ENCODE measurements at regions not wholly inside any gene's neighbourhood (a gene's known extent, or its start where the extent isn't known, plus 50 kb on each side); places are given as distances from the start of the nearest gene placed in this dataset.
"Not testable (repeated sequence)": the region's sequence is repeated elsewhere in the genome, so short reads cannot be mapped to it uniquely, and the experiment has no call there.

DNA sequence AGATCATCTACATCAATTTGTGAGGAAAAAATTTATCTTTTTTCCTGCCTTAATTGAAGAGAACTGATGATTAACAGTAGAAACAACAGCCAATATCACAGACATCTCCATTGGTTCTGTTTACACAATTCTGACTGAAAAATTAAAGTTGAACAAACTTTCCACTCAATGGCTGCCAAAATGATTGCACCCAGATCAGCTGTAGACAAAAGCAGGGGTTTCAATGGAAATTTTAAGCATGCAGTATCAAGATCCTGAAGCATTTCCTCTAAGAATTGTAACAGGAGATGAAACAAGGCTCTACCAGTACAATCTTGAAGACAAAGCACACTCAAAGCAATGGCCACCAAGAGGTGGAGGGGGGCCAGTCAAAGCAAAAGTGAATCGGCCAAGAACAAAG, 231.6 kb upstream of the KRR1 start:
- no peaks in the 10 kb centered on the region for H3K36me3 ChIP-seq (ENCODE audit: control insufficient read depth in 2 of 3, insufficient read depth in 3 of 3, low read length in 3 of 3)
- H3K9me3 ChIP-seq (ENCODE audit: control insufficient read depth in 2 of 3, insufficient read depth in 1 of 3, low read length in 3 of 3) = no peaks in the 10 kb centered on the region

DNA sequence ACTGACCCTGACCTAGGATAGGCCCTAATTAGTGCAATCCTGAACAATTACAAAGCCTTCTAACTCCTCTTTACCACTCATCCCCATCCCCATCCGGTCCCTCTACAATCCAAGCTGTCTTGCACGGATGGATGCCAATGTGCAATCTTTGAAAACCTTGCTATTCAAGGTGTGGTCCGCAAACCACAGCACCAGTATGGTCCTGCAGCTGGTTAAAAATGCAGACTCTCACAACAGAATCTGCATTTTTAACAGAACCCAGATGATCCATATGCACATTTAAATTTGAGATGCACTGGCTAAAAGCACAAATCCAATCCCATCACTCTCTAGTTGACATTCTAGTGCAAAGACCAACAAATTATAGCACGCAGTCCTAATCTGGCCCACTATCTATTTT, 230.6 kb upstream of the KRR1 start:
- H3K9me3 ChIP-seq (ENCODE audit: control insufficient read depth in 2 of 3, insufficient read depth in 1 of 3, low read length in 3 of 3) = no peaks in the 10 kb centered on the region
- FAIRE-seq (no peak), DNase-seq (no peak)
- intact Hi-C loops (cut with DNase I) = no loop called here
- TF ChIP-seq, protein P1, sequence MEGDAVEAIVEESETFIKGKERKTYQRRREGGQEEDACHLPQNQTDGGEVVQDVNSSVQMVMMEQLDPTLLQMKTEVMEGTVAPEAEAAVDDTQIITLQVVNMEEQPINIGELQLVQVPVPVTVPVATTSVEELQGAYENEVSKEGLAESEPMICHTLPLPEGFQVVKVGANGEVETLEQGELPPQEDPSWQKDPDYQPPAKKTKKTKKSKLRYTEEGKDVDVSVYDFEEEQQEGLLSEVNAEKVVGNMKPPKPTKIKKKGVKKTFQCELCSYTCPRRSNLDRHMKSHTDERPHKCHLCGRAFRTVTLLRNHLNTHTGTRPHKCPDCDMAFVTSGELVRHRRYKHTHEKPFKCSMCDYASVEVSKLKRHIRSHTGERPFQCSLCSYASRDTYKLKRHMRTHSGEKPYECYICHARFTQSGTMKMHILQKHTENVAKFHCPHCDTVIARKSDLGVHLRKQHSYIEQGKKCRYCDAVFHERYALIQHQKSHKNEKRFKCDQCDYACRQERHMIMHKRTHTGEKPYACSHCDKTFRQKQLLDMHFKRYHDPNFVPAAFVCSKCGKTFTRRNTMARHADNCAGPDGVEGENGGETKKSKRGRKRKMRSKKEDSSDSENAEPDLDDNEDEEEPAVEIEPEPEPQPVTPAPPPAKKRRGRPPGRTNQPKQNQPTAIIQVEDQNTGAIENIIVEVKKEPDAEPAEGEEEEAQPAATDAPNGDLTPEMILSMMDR (IDR thresholded peaks at IDR 0.05; ENCODE audit: borderline replicate concordance, extremely low read depth, insufficient read depth) = no peak
- no peak overlapping the region for H3K4me3 ChIP-seq (ENCODE audit: low read length in 3 of 3)
- H3K4me1 ChIP-seq (ENCODE audit: control insufficient read depth in 2 of 3, insufficient read depth in 2 of 3, low read depth in 1 of 3, low read length in 3 of 3) = no peaks in the 10 kb centered on the region
- no peaks in the 10 kb centered on the region for H3K27me3 ChIP-seq (ENCODE audit: control insufficient read depth, insufficient read depth, low read length)
- H3K9ac ChIP-seq (ENCODE audit: low read length in 3 of 3) = no peak overlapping the region
- H3K36me3 ChIP-seq (ENCODE audit: control insufficient read depth in 2 of 3, insufficient read depth in 3 of 3, low read length in 3 of 3) = no peaks in the 10 kb centered on the region
- H3K27ac ChIP-seq (ENCODE audit: low read depth in 2 of 2, low read length in 2 of 2) = no peak overlapping the region

More for the DNA sequence above, 231.6 kb upstream of the KRR1 start:
- Histone ChIP-seq H3K4me3 (ENCODE audit: low read length in 3 of 3) (no peak overlapping the region), H3K4me1 (ENCODE audit: control insufficient read depth in 2 of 3, insufficient read depth in 2 of 3, low read depth in 1 of 3, low read length in 3 of 3) (no peaks in the 10 kb centered on the region), H3K9ac (ENCODE audit: low read length in 3 of 3) (no peak overlapping the region), H3K27ac (ENCODE audit: low read depth in 2 of 2, low read length in 2 of 2) (no peak overlapping the region), H3K27me3 (ENCODE audit: control insufficient read depth, insufficient read depth, low read length) (no peaks in the 10 kb centered on the region)
- FAIRE-seq (no peak), DNase-seq (no peak)
- TF ChIP-seq, protein P1 (IDR thresholded peaks at IDR 0.05; ENCODE audit: borderline replicate concordance, extremely low read depth, insufficient read depth) = no peak
- intact Hi-C loops (cut with DNase I) = no loop called here

DNA sequence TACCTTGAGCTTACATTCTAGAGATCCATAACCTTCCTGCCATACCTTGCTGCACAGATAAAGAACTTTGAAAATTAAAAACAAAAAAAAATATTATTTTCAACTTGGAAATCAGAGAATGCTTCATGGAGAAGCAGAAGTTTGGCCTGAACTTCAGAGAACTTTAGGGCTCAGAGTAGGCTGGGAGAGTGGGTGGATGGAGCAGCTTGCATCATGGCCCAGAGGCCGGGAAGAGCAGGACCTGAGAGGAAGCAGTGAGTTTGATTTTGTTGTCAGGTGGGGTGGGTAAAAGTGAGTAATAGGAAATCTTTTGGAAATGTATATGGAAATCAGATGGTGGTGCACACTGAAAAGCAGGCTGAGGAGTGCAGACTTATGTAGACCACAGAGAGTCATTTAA, 228.5 kb upstream of the KRR1 start:
- DNase-seq (no peak), FAIRE-seq (no peak)

DNA sequence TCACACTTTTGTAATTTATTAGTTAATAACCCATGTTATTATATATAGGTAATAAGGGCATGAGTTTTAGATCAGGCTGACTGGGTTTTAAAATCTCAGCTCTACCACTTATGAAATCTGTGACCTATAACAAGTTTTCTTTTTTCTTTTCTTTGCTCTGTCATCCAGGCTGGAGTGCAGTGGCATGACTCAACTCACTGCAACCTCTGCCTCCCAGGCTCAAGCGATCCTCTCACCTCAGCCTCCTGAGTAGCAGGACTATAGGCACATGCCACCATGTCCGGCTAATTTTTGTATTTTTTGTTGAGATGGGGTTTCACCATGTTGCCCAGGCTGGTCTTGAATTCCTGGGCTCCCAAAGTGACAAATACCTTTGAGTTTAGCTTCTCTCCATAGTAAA, 227.7 kb upstream of the KRR1 start:
- H3K27me3 ChIP-seq (ENCODE audit: control insufficient read depth, insufficient read depth, low read length); FAIRE-seq; DNase-seq; H3K27ac ChIP-seq (ENCODE audit: low read depth in 2 of 2, low read length in 2 of 2); H3K4me3 ChIP-seq (ENCODE audit: low read length in 3 of 3); H3K4me1 ChIP-seq (ENCODE audit: control insufficient read depth in 2 of 3, insufficient read depth in 2 of 3, low read depth in 1 of 3, low read length in 3 of 3); H3K9ac ChIP-seq (ENCODE audit: low read length in 3 of 3); H3K9me3 ChIP-seq (ENCODE audit: control insufficient read depth in 2 of 3, insufficient read depth in 1 of 3, low read length in 3 of 3); H3K36me3 ChIP-seq (ENCODE audit: control insufficient read depth in 2 of 3, insufficient read depth in 3 of 3, low read length in 3 of 3); intact Hi-C loops (cut with DNase I): not testable (repeated sequence)

More for the DNA sequence above, 228.5 kb upstream of the KRR1 start:
- intact Hi-C loops (cut with DNase I) = no loop called here
- Histone ChIP-seq H3K36me3 (ENCODE audit: control insufficient read depth in 2 of 3, insufficient read depth in 3 of 3, low read length in 3 of 3) (no peaks in the 10 kb centered on the region), H3K27ac (ENCODE audit: low read depth in 2 of 2, low read length in 2 of 2) (no peak overlapping the region), H3K4me1 (ENCODE audit: control insufficient read depth in 2 of 3, insufficient read depth in 2 of 3, low read depth in 1 of 3, low read length in 3 of 3) (no peaks in the 10 kb centered on the region), H3K9me3 (ENCODE audit: control insufficient read depth in 2 of 3, insufficient read depth in 1 of 3, low read length in 3 of 3) (no peaks in the 10 kb centered on the region), H3K4me3 (ENCODE audit: low read length in 3 of 3) (no peak overlapping the region), H3K9ac (ENCODE audit: low read length in 3 of 3) (no peak overlapping the region), H3K27me3 (ENCODE audit: control insufficient read depth, insufficient read depth, low read length) (no peaks in the 10 kb centered on the region)
- TF ChIP-seq, protein P1 (IDR thresholded peaks at IDR 0.05; ENCODE audit: borderline replicate concordance, extremely low read depth, insufficient read depth) = no peak

Measured in kidney (tissue), 13 donors.